ENCODE measurements at regions not wholly inside any gene's neighbourhood (a gene's known extent, or its start where the extent isn't known, plus 50 kb on each side); places are given as distances from the start of the nearest gene placed in this dataset.
A peak's percentile ranks its signal among the peaks of the same experiment; 100 is the strongest.

GRCh38 chr2:12416600-12416999, 300.1 kb upstream of the TRIB2 start:
- Mint-ChIP-seq H3K27me3 (ENCODE audit: insufficient read depth) (no peaks in the 10 kb centered on the region), H3K4me1 (peaks cover 7% of the 10 kb centered on the region), H3K36me3 (ENCODE audit: low read depth) (no peaks in the 10 kb centered on the region), H3K27ac (no peak overlapping the region), H3K4me3 (no peak overlapping the region), H3K9me3 (no peaks in the 10 kb centered on the region)
- no peak overlapping the region for H3K4me3 ChIP-seq (ENCODE audit: low read length)
- H3K9me3 ChIP-seq (ENCODE audit: control insufficient read depth, low read length) = peaks cover 13% of the 10 kb centered on the region
- no peaks in the 10 kb centered on the region for H3K36me3 ChIP-seq (ENCODE audit: control insufficient read depth, insufficient read depth, low read length)
- no peak overlapping the region for H3K9ac ChIP-seq (ENCODE audit: extremely low read depth, low read length, poor library complexity, severe bottlenecking)
- no peak for DNase-seq
- TF ChIP-seq CTCF (conservative IDR thresholded peaks at IDR 0.05) = peak; percentile 60
- no peaks in the 10 kb centered on the region for H3K27me3 ChIP-seq (ENCODE audit: control insufficient read depth, insufficient read depth, low read length, poor library complexity, severe bottlenecking)
- 88 to 93% methylated on average over 2 to 6 of the region's 6 CpGs for WGBS, 2 experiments (ENCODE audit: insufficient coverage in 1 of 2, insufficient read length in 1 of 2)
- H3K4me1 ChIP-seq (ENCODE audit: control insufficient read depth, insufficient read depth, low read length) = peaks cover 8% of the 10 kb centered on the region
- no peak overlapping the region for H3K27ac ChIP-seq (ENCODE audit: low read depth, low read length)

- Histone ChIP-seq H3K36me3 (ENCODE audit: control insufficient read depth, insufficient read depth, low read length) (no peaks in the 10 kb centered on the region), H3K27me3 (ENCODE audit: control insufficient read depth, insufficient read depth, low read length, poor library complexity, severe bottlenecking) (no peaks in the 10 kb centered on the region), H3K4me3 (ENCODE audit: low read length) (no peak overlapping the region), H3K9ac (ENCODE audit: extremely low read depth, low read length, poor library complexity, severe bottlenecking) (no peak overlapping the region), H3K4me1 (ENCODE audit: control insufficient read depth, insufficient read depth, low read length) (peaks cover 3% of the 10 kb centered on the region), H3K27ac (ENCODE audit: low read depth, low read length) (peak overlapping the region; percentile 21), H3K9me3 (ENCODE audit: control insufficient read depth, low read length) (peaks cover 6% of the 10 kb centered on the region)
- Mint-ChIP-seq H3K9me3 (no peaks in the 10 kb centered on the region), H3K27me3 (ENCODE audit: insufficient read depth) (no peaks in the 10 kb centered on the region), H3K4me1 (peaks cover 4% of the 10 kb centered on the region), H3K27ac (no peak overlapping the region), H3K36me3 (ENCODE audit: low read depth) (no peaks in the 10 kb centered on the region), H3K4me3 (no peak overlapping the region)
- WGBS, 2 experiments (ENCODE audit: insufficient coverage in 1 of 2, insufficient read length in 1 of 2) = 76 to 88% methylated on average over 5 to 6 of the region's 6 CpGs
- no peak for DNase-seq
- TF ChIP-seq CTCF (conservative IDR thresholded peaks at IDR 0.05) = no peak
These were observed 298.9 kb upstream of the TRIB2 start for GRCh38 chr2:12417786-12418185.

- H3K4me3 ChIP-seq (ENCODE audit: low read length) = no peak overlapping the region
- Mint-ChIP-seq H3K36me3 (ENCODE audit: low read depth) (no peaks in the 10 kb centered on the region), H3K27me3 (ENCODE audit: insufficient read depth) (no peaks in the 10 kb centered on the region), H3K9me3 (no peaks in the 10 kb centered on the region), H3K4me3 (no peak overlapping the region), H3K27ac (no peak overlapping the region), H3K4me1 (no peaks in the 10 kb centered on the region)
- no peak overlapping the region for H3K9ac ChIP-seq (ENCODE audit: extremely low read depth, low read length, poor library complexity, severe bottlenecking)
- TF ChIP-seq CTCF (conservative IDR thresholded peaks at IDR 0.05) = no peak
- DNase-seq = no peak
- H3K36me3 ChIP-seq (ENCODE audit: control insufficient read depth, insufficient read depth, low read length) = no peaks in the 10 kb centered on the region
- no peaks in the 10 kb centered on the region for H3K27me3 ChIP-seq (ENCODE audit: control insufficient read depth, insufficient read depth, low read length, poor library complexity, severe bottlenecking)
- no peaks in the 10 kb centered on the region for H3K4me1 ChIP-seq (ENCODE audit: control insufficient read depth, insufficient read depth, low read length)
- H3K9me3 ChIP-seq (ENCODE audit: control insufficient read depth, low read length) = peaks cover 5% of the 10 kb centered on the region
- WGBS, 2 experiments (ENCODE audit: insufficient coverage in 1 of 2, insufficient read length in 1 of 2) = 96% methylated on average over 3 of the region's 3 CpGs; no CpG with 5 or more reads in 1 of the 2 experiments
- H3K27ac ChIP-seq (ENCODE audit: low read depth, low read length) = no peak overlapping the region
These were observed 296.9 kb upstream of the TRIB2 start for GRCh38 chr2:12419803-12420202.

Data from endodermal cell (in vitro differentiated cells).